ENCODE measurements at regions not wholly inside any gene's neighbourhood (a gene's known extent, or its start where the extent isn't known, plus 50 kb on each side); places are given as distances from the start of the nearest gene placed in this dataset.

GRCh38 chr9:13437866-13438265, 158.4 kb upstream of the MPDZ start:
- TF ChIP-seq, protein P1, sequence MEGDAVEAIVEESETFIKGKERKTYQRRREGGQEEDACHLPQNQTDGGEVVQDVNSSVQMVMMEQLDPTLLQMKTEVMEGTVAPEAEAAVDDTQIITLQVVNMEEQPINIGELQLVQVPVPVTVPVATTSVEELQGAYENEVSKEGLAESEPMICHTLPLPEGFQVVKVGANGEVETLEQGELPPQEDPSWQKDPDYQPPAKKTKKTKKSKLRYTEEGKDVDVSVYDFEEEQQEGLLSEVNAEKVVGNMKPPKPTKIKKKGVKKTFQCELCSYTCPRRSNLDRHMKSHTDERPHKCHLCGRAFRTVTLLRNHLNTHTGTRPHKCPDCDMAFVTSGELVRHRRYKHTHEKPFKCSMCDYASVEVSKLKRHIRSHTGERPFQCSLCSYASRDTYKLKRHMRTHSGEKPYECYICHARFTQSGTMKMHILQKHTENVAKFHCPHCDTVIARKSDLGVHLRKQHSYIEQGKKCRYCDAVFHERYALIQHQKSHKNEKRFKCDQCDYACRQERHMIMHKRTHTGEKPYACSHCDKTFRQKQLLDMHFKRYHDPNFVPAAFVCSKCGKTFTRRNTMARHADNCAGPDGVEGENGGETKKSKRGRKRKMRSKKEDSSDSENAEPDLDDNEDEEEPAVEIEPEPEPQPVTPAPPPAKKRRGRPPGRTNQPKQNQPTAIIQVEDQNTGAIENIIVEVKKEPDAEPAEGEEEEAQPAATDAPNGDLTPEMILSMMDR (IDR thresholded peaks at IDR 0.05): no peak
- no peak for TF ChIP-seq POLR2A (IDR thresholded peaks at IDR 0.05)

Data from uterus (tissue), 2 donors.